Stimulated activated CD4-positive, alpha-beta T cell treated with anti-CD3 and anti-CD28 coated beads, TNF-alpha, amount 100 ng/mL, for 4 hours (primary cell): ENCODE measurements at regions not wholly inside any gene's neighbourhood (a gene's known extent, or its start where the extent isn't known, plus 50 kb on each side); places are given as distances from the start of the nearest gene placed in this dataset.
"Not testable (repeated sequence)": the region's sequence is repeated elsewhere in the genome, so short reads cannot be mapped to it uniquely, and the experiment has no call there.

Experiments
- DNase-seq, 3 experiments: peaks; one replicate each; pipeline ENCODE4 v3.0.0-alpha.2; 2020; ENCODE audit warnings: low read depth in 3 of 3

DNA sequence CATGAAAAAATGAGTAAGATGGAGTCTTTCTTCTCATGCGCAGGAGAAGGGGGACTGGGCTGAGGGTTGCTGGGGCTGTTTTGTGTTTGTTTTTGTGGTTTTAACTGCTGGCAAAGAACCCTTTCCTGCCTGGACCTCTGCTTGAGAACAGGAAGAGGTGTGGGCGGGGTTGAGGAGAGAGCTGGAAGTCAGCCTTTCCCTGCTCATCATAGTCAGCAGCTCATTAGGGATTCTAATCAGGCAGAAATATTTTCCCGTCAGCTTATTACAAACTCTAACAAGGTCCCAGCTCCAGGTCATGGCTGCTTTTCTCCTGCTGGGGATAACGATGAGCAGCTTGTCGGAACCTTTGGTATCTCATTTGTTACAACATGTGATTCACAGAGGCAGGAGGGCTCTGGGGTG is 185.0 kb upstream of the NRXN3 start:
- no peak for DNase-seq

- no peak for DNase-seq
Observed at GRCh38 chr14:77986773-77987172, 183.4 kb upstream of the NRXN3 start.

DNA sequence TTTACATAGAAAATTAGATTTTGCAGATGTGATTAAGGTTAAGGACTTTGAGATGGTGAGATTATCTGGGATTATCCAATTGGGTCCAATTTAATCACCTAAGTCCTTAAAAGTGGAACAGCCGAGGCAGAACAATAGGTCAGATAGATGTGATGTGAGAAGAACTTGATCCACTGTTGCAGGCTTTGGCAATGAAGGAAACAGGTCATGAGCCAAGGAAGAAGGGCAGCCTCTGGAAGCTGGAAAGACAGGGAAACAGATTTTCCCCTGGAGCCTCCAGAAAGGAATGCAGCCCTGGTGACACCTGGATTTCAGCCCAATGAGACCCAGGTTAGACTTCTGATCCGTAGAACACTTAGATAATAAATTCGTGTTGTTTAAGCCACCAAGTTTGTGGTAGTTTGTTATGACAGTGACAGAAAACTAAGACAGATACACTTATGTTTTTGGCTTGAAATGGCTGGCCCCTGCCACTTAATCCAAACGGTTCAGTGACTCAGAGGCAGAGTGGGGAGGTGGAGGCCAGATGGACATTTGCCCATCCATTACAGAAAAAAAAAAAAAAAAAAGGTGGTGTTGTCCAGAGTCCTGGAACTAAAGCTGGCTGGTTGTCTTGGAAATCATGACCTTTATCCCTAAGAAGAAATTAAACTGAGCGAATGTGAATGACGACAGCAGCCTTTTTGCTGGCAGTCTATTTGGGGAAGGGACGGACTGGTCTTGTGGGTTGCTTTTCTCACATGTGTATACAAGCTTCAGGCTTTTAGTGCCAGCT is 181.9 kb upstream of the NRXN3 start:
- no peak for DNase-seq

GRCh38 chr14:77988970-77989369 is 181.2 kb upstream of the NRXN3 start:
- no peak for DNase-seq

- DNase-seq = no peak
Observed at GRCh38 chr14:77989441-77989991, 180.7 kb upstream of the NRXN3 start.

DNA sequence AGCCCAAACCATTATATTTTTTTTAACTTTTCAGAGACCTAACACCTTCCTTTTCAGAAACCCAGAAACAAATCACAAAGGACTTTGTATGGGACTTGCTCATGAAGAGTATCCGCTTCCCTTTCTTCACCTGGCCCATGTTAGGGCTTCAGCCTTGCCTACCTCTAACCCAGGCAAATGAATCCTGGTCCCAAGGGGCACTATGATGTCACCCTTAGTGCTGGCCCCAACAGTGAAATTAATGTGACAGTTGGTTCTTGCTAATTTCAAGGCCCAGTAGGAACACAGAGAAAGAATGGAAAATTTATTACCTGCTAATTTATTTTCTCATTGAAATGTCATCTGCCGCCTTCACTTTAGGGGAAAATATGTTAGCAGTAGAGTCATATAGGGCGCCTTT is 179.8 kb upstream of the NRXN3 start:
- DNase-seq = no peak

GRCh38 chr14:77991128-77991772 is 178.9 kb upstream of the NRXN3 start:
- DNase-seq = no peak

DNA sequence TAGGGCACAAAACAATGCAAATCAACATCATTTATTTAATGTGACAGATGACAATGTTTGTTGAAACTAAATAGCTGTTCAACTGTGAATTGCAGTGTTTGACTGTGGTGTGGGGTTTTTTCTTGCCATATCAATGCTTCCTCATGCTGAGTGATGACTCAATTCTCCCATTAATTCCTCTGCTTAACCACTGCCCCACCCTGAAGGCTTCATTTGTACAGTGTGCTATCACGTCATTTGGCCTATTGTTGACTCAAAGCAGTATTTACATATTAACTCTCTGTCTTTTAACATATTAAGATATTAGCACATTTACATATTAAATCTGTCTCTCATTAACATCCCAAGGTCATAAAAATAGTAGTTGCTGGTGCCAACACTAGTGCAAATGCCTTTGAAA is 164.8 kb upstream of the NRXN3 start:
- DNase-seq = no peak

- no peak for DNase-seq
Observed at GRCh38 chr14:78007160-78007559, 163.0 kb upstream of the NRXN3 start.

- DNase-seq = no peak
Observed at GRCh38 chr14:78010688-78011087, 159.5 kb upstream of the NRXN3 start.

DNA sequence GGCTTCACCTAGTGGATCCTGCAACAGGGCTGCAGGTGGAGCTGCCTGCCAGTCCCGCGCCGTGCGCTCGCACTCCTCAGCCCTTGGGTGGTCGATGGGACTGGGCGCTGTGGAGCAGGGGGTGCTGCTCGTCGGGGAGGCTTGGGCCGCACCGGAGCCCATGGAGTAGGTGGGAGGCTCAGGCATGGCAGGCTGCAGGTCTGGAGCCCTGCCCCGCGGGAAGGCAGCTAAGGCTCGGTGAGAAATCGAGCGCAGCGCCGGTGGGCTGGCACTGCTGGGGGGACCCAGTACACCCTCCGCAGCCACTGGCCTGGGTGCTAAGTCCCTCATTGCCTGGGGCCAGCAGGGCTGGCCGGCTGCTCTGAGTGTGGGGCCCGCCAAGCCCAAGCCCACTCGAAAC is 156.3 kb upstream of the NRXN3 start:
- DNase-seq = not testable (repeated sequence)

DNA sequence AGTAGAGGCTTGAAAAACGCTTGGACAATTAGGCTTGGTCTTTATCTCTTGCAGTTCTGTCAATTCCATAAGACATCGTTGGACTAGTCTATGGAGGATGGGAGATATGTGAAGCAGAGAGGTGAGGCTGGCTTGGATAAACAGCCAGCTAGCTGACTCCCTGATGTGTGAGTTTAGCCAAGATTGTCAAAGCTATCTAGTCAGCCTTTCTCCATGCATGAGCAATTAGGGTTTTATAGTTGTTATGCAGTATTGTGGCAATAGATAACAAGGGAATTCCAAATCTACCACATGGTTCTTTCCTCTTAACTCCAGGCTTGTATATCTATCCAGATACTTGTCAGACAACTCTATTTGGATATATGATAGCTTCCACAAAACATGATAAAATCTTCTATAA is 153.6 kb upstream of the NRXN3 start:
- DNase-seq = no peak

DNA sequence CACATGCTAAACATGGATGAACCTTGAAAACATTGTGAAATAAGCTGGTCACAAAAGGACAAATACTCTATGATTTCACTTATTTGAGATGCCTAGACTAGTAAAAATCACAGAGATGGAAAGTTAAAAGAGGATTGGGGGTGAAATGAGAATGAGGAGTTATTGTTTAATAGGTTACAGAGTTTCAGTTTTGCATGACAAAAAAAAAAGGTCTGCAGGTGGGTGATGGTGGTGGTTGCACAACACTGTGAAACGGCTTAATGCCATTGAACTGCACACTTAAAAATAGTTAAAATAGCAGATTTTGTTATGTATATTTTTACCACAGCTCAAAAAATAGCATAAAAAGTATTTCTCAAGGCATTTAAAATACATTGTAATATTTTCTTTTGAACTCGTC is 151.9 kb upstream of the NRXN3 start:
- DNase-seq = no peak

DNA sequence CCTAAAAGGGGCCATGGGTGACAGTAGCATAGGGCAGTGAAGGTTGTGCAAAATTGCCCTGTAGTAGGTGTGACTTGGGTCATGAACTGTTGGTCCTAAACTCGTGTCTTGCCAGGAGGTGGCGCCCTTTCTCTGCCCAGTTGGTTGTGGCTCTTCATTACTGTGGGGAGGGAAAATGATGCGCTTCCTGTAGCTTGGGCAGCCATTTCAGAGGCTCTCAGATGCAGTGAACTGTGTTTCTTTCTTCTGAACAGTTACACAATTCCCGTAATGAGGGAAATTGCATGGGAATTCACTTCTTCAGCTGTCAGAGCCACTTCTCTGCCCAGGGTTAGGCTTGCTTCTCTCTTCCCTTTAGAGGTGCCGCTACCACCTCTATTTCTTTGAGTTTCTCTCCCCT is 148.1 kb upstream of the NRXN3 start:
- DNase-seq = peak in 1 of 3 experiments; percentile 7

- no peak for DNase-seq
Observed at GRCh38 chr14:78023112-78023511, 147.1 kb upstream of the NRXN3 start.

- no peak for DNase-seq
Observed at GRCh38 chr14:78028471-78028870, 141.7 kb upstream of the NRXN3 start.

DNA sequence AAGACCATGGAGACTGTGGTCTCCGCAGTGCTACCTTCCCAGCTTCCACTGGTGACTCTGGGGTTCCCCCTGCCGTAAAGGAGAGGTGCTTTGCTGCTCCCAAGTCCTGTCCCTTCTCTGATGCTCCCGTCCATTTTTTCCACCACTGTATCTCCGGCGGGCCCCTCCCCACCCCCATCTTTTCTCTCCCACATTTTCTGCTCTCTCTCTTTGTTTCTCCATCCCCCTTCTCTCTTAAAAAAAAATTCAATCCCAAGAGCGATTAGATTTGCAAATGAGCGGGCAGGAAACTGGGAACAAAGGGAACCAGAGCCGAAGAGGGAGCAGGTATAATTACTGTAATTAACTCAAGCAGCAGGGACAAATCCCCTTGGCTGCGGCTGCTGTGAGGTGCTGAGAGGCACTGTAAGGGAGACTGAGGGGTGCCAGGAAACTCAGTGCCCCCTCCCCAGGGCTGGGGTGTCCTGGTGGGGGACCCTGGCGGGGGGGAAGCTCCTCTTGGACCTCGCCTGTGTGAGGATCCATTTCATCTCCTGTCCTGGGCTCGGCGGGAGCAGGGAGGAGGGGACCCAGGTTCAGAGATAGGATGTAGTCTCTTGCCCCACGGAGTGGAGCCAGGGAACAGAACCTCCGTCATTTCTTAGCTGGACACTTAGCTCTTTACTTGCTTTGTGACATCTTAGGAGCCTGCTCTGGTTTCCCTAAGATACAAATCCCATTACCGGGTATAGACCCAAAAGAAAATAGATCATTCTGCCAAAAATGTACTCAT is 140.4 kb upstream of the NRXN3 start:
- no peak for DNase-seq

GRCh38 chr14:78043349-78043748 is 126.8 kb upstream of the NRXN3 start:
- no peak for DNase-seq

GRCh38 chr14:78048120-78048519 is 122.1 kb upstream of the NRXN3 start:
- no peak for DNase-seq

GRCh38 chr14:78056890-78057289 is 113.3 kb upstream of the NRXN3 start:
- not testable (repeated sequence) for DNase-seq

DNA sequence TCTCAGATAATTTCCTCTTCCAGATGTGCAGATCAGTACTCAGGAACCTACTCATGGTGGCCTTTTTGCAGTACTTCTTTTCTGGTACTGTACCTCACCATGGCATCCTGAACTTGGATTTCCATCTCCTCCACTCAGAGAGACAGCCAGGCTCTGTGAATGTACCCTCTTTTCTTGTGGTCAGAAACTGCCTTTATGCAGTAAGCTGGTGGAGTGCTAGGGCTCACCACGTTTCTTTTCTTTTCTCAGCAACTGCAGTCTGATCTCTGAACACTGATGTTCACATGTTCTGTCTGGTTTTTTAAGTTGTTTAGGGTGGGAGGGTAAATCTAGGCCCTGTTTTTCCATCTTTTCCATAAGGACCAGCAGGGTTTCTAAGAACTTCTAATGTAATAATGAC is 99.8 kb upstream of the NRXN3 start:
- DNase-seq = no peak

DNA sequence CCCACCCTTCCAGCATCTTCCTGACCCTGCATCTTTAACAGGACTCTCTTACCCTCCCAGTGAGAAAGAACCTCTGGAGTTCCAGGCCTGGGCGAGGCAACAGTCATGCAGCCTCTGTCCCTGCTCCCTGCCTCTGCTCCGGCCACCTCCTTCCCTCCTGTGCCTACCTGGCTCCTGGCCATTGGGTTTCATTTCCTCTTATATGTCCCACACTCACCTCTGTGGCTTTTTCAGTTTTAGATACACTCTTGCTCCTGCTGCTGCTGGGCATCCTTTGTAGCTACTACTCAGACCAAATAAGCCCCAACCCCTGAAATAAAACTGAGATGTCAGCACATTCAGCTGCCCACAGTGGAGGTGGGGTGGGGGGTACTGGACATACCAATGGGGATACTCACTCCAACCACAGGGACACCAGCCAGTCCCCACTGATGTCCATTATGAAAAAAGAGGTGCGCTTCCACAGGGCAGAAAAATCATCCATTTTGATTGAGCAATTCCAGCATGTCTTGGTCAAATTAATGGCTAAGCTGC is 99.1 kb upstream of the NRXN3 start:
- DNase-seq = no peak
